GM21723 (cell line): ENCODE measurements at regions not wholly inside any gene's neighbourhood (a gene's known extent, or its start where the extent isn't known, plus 50 kb on each side); places are given as distances from the start of the nearest gene placed in this dataset.
"Not testable (repeated sequence)": the region's sequence is repeated elsewhere in the genome, so short reads cannot be mapped to it uniquely, and the experiment has no call there.

Source experiments
- ATAC-seq: cut with Tn5 transposase; IDR thresholded peaks from one replicate; pipeline ENCODE4 v1.9.1; 2021; ENCODE audit warnings: mild to moderate bottlenecking, moderate library complexity; ENCODE audit not compliant: unreplicated experiment

- no peak for ATAC-seq
Measured at GRCh38 chr12:116426391-116427136, 132.6 kb upstream of the MAP1LC3B2 start.

GRCh38 chr12:116427200-116427930 is 131.8 kb upstream of the MAP1LC3B2 start:
- no peak for ATAC-seq

GRCh38 chr12:116429826-116430360 is 129.3 kb upstream of the MAP1LC3B2 start:
- ATAC-seq = no peak

GRCh38 chr12:116430911-116431565 is 128.1 kb upstream of the MAP1LC3B2 start:
- no peak for ATAC-seq

GRCh38 chr12:116431677-116432300 is 127.4 kb upstream of the MAP1LC3B2 start:
- ATAC-seq = no peak

- ATAC-seq = no peak
Measured at GRCh38 chr12:116432314-116432750, 126.8 kb upstream of the MAP1LC3B2 start.

- ATAC-seq = no peak
Measured at GRCh38 chr12:116433249-116433648, 125.9 kb upstream of the MAP1LC3B2 start.

- ATAC-seq = no peak
Measured at GRCh38 chr12:116434155-116435011, 124.8 kb upstream of the MAP1LC3B2 start.

GRCh38 chr12:116435984-116436383 is 123.2 kb upstream of the MAP1LC3B2 start:
- ATAC-seq = no peak

GRCh38 chr12:116436561-116437249 is 122.5 kb upstream of the MAP1LC3B2 start:
- no peak for ATAC-seq

GRCh38 chr12:116441292-116441691 is 117.9 kb upstream of the MAP1LC3B2 start:
- no peak for ATAC-seq

GRCh38 chr12:116442304-116442703 is 116.9 kb upstream of the MAP1LC3B2 start:
- no peak for ATAC-seq

- no peak for ATAC-seq
Measured at GRCh38 chr12:116442946-116443345, 116.2 kb upstream of the MAP1LC3B2 start.

GRCh38 chr12:116443821-116444589 is 115.2 kb upstream of the MAP1LC3B2 start:
- ATAC-seq = no peak

GRCh38 chr12:116444590-116444943 is 114.6 kb upstream of the MAP1LC3B2 start:
- ATAC-seq = no peak

- no peak for ATAC-seq
Measured at GRCh38 chr12:116448165-116448739, 110.9 kb upstream of the MAP1LC3B2 start.

- ATAC-seq = no peak
Measured at GRCh38 chr12:116450406-116450910, 108.7 kb upstream of the MAP1LC3B2 start.

- ATAC-seq = not testable (repeated sequence)
Measured at GRCh38 chr12:116452975-116453374, 106.2 kb upstream of the MAP1LC3B2 start.
